Neural cell (in vitro differentiated cells): ENCODE measurements at regions not wholly inside any gene's neighbourhood (a gene's known extent, or its start where the extent isn't known, plus 50 kb on each side); places are given as distances from the start of the nearest gene placed in this dataset.

ENCODE experiments used
- H2AFZ ChIP-seq: fragments of 200-600, 300-800 bp; sonication (generic), shearing (Covaris generic); 2 replicates; pipeline ENCODE4 v1.6.0; 2014; ENCODE audit warnings: low read depth, mild to moderate bottlenecking, antibody characterized with exemption, low read length, moderate library complexity
- H3F3A ChIP-seq: fragments of 200-600 bp; shearing (Covaris generic); 2 replicates; pipeline ENCODE4 v1.6.1; 2016; ENCODE audit warnings: mild to moderate bottlenecking, moderate library complexity, mixed read lengths, antibody characterized with exemption, low read length; ENCODE audit not compliant: insufficient read depth, poor library complexity, severe bottlenecking
- H3K27ac ChIP-seq: fragments of 200-600, 300-800 bp; sonication (generic), shearing (Covaris generic); 2 replicates; pipeline ENCODE4 v1.5.1; 2014; ENCODE audit warnings: mild to moderate bottlenecking, low read length, moderate library complexity
- H3K27me3 ChIP-seq: fragments of 300-800, 200-600 bp; sonication (generic), shearing (Covaris generic); 2 replicates; pipeline ENCODE4 v1.6.0; 2014; ENCODE audit warnings: mild to moderate bottlenecking, low read depth, low read length, moderate library complexity; ENCODE audit not compliant: insufficient read depth
- H3K36me3 ChIP-seq: fragments of 300-800, 200-600 bp; sonication (generic), shearing (Covaris generic); 2 replicates; pipeline ENCODE4 v1.5.1; 2014; ENCODE audit warnings: mild to moderate bottlenecking, antibody characterized with exemption, low read length, moderate library complexity; ENCODE audit not compliant: insufficient read depth
- H3K4me2 ChIP-seq: fragments of 300-800, 200-600 bp; sonication (generic), shearing (Covaris generic); 2 replicates; pipeline ENCODE4 v1.6.0; 2014; ENCODE audit warnings: mild to moderate bottlenecking, low read length
- H3K4me3 ChIP-seq: fragments of 300-800, 200-600 bp; sonication (generic), shearing (Covaris generic); 2 replicates; pipeline ENCODE4 v1.5.1; 2014; ENCODE audit warnings: mild to moderate bottlenecking, low read length, moderate library complexity
- H3K79me2 ChIP-seq: fragments of 200-600 bp; shearing (Covaris generic); replicated peaks from 2 replicates; pipeline ENCODE4 v1.6.0; 2014; ENCODE audit warnings: mild to moderate bottlenecking, low read length, moderate library complexity; ENCODE audit not compliant: insufficient read depth
- H3K9ac ChIP-seq: fragments of 300-800, 200-600 bp; sonication (generic), shearing (Covaris generic); 2 replicates; pipeline ENCODE4 v1.6.1; 2016; ENCODE audit warnings: mild to moderate bottlenecking, low read length, mixed read lengths
- H3K9me2 ChIP-seq: fragments of 200-600 bp; shearing (Covaris generic); 2 replicates; pipeline ENCODE4 v1.6.1; 2016; ENCODE audit warnings: mild to moderate bottlenecking, low read length, mixed read lengths; ENCODE audit not compliant: insufficient read depth
- H3K9me3 ChIP-seq: fragments of 200-600, 300-800 bp; sonication (generic), shearing (Covaris generic); 2 replicates; pipeline ENCODE4 v1.6.1; 2016; ENCODE audit warnings: mild to moderate bottlenecking, mixed run types, low read length, moderate library complexity, mixed read lengths
- H4K20me1 ChIP-seq: fragments of 200-600 bp; shearing (Covaris generic); 2 replicates; pipeline ENCODE4 v1.6.1; 2016; ENCODE audit warnings: mild to moderate bottlenecking, mixed run types; ENCODE audit not compliant: insufficient read depth
- EP300 ChIP-seq: fragments of 450-650 bp; conservative IDR thresholded peaks from 2 replicates; pipeline ENCODE4 v1.6.1; 2014; ENCODE audit warnings: antibody characterized with exemption, mild to moderate bottlenecking, moderate library complexity; ENCODE audit not compliant: poor library complexity, severe bottlenecking
- EZH2 ChIP-seq: fragments of 200-600, 300-800 bp; shearing (Covaris generic), sonication (generic); IDR thresholded peaks from 2 replicates; pipeline ENCODE4 v1.6.1; 2014; ENCODE audit warnings: antibody characterized with exemption, low read length, borderline replicate concordance, mild to moderate bottlenecking; ENCODE audit not compliant: insufficient read depth, poor library complexity, severe bottlenecking
- MXI1 ChIP-seq: fragments of 450-650 bp; conservative IDR thresholded peaks from 2 replicates; pipeline ENCODE4 v1.6.1; 2014; ENCODE audit warnings: antibody characterized with exemption, mild to moderate bottlenecking; ENCODE audit not compliant: poor library complexity, severe bottlenecking
- POLR2AphosphoS5 ChIP-seq: IDR thresholded peaks from 2 replicates; pipeline ENCODE4 v1.6.1; 2012
- RAD21 ChIP-seq: fragments of 450-650 bp; conservative IDR thresholded peaks from 2 replicates; pipeline ENCODE4 v1.6.1; 2014; ENCODE audit warnings: antibody characterized with exemption, mild to moderate bottlenecking, moderate library complexity
- SMC3 ChIP-seq: fragments of 450-650 bp; conservative IDR thresholded peaks from 2 replicates; pipeline ENCODE4 v1.6.1; 2014; ENCODE audit warnings: antibody characterized with exemption, mild to moderate bottlenecking, moderate library complexity; ENCODE audit not compliant: poor library complexity
- TAF1 ChIP-seq: IDR thresholded peaks from 2 replicates; pipeline ENCODE4 v1.6.1; 2012; ENCODE audit warnings: low read depth
- TF ChIP-seq, protein P1 (sequence below): IDR thresholded peaks from 2 replicates; pipeline ENCODE4 v1.6.1; 2012; ENCODE audit warnings: borderline replicate concordance
- TF ChIP-seq, protein P2 (sequence below): fragments of 450-650 bp; IDR thresholded peaks from 2 replicates; pipeline ENCODE4 v1.5.1; 2014; ENCODE audit warnings: antibody characterized with exemption, mild to moderate bottlenecking, moderate library complexity; ENCODE audit not compliant: poor library complexity, severe bottlenecking

DNA sequence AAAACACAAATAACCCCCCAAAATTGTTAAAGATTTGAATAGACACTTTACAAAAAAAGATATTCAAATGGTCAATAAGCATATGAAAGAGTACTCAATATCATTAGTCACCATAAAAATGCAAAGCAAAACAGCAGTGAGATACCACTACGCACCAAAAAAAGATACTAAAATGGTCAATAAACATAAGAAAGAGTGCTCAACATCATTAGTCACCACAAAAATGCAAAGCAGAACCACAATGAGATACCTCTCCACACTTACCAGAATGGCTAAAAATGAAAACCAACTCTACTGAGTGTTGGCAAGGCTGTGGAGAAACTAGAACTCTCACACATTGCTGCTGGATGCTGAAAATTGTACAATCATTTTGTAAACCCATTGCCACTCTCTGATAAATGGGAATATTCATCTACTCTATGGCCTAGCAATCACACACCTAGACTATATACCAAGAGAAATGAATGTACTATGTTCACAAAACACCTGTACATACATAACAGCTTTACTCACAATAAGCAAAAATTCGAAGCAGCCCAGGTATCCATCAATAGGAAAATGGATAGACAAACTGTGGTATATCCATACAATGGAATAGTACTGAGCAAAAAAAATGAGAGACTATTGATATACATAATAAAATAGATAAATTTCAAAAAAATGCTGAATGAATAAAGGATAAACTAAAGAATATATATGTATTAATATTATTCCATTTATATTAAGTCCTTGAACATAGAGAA lies 205.0 kb upstream of the DAPK1 start:
- H3K4me3 ChIP-seq = no peak overlapping the region
- H4K20me1 ChIP-seq = no peaks in the 10 kb centered on the region
- H3K36me3 ChIP-seq = no peaks in the 10 kb centered on the region

DNA sequence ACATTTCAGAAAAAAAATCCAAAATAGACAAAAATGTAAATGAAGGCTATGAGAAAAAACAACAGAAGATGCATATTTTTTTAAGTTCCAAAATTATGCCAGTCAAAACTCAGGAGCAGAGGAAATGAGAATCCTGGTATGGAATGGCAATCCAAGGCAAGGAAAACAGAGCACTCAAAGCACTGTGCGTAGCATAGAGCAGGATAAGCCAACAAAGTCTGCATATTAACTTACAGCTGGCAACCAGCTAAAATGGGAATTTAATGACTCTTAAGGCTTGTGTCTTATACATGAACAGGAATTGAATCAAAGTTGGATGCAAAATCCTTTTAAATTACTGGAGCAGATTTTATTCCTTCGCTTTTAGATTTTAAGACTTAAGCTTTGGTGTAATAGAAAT lies 203.5 kb upstream of the DAPK1 start:
- no peaks in the 10 kb centered on the region for H3K9me2 ChIP-seq
- H3K4me3 ChIP-seq = no peak overlapping the region
- no peak overlapping the region for H2AFZ ChIP-seq
- no peak overlapping the region for H3K9ac ChIP-seq
- no peak overlapping the region for H3K4me2 ChIP-seq
- H4K20me1 ChIP-seq = no peaks in the 10 kb centered on the region
- no peak overlapping the region for H3K27ac ChIP-seq
- H3K36me3 ChIP-seq = no peaks in the 10 kb centered on the region
- H3K27me3 ChIP-seq = no peaks in the 10 kb centered on the region
- no peaks in the 10 kb centered on the region for H3F3A ChIP-seq
- peaks cover 4% of the 10 kb centered on the region for H3K9me3 ChIP-seq
- TF ChIP-seq EZH2 (no peak), RAD21 (no peak), EP300 (no peak), SMC3 (no peak), POLR2AphosphoS5 (no peak), MXI1 (no peak), TAF1 (no peak)
- TF ChIP-seq, protein P1, sequence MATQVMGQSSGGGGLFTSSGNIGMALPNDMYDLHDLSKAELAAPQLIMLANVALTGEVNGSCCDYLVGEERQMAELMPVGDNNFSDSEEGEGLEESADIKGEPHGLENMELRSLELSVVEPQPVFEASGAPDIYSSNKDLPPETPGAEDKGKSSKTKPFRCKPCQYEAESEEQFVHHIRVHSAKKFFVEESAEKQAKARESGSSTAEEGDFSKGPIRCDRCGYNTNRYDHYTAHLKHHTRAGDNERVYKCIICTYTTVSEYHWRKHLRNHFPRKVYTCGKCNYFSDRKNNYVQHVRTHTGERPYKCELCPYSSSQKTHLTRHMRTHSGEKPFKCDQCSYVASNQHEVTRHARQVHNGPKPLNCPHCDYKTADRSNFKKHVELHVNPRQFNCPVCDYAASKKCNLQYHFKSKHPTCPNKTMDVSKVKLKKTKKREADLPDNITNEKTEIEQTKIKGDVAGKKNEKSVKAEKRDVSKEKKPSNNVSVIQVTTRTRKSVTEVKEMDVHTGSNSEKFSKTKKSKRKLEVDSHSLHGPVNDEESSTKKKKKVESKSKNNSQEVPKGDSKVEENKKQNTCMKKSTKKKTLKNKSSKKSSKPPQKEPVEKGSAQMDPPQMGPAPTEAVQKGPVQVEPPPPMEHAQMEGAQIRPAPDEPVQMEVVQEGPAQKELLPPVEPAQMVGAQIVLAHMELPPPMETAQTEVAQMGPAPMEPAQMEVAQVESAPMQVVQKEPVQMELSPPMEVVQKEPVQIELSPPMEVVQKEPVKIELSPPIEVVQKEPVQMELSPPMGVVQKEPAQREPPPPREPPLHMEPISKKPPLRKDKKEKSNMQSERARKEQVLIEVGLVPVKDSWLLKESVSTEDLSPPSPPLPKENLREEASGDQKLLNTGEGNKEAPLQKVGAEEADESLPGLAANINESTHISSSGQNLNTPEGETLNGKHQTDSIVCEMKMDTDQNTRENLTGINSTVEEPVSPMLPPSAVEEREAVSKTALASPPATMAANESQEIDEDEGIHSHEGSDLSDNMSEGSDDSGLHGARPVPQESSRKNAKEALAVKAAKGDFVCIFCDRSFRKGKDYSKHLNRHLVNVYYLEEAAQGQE = no peak
- TF ChIP-seq, protein P2, sequence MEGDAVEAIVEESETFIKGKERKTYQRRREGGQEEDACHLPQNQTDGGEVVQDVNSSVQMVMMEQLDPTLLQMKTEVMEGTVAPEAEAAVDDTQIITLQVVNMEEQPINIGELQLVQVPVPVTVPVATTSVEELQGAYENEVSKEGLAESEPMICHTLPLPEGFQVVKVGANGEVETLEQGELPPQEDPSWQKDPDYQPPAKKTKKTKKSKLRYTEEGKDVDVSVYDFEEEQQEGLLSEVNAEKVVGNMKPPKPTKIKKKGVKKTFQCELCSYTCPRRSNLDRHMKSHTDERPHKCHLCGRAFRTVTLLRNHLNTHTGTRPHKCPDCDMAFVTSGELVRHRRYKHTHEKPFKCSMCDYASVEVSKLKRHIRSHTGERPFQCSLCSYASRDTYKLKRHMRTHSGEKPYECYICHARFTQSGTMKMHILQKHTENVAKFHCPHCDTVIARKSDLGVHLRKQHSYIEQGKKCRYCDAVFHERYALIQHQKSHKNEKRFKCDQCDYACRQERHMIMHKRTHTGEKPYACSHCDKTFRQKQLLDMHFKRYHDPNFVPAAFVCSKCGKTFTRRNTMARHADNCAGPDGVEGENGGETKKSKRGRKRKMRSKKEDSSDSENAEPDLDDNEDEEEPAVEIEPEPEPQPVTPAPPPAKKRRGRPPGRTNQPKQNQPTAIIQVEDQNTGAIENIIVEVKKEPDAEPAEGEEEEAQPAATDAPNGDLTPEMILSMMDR = no peak
- no peaks in the 10 kb centered on the region for H3K79me2 ChIP-seq

More for the DNA sequence above, 205.0 kb upstream of the DAPK1 start:
- no peak overlapping the region for H3K27ac ChIP-seq
- H3K79me2 ChIP-seq = no peaks in the 10 kb centered on the region
- no peaks in the 10 kb centered on the region for H3K27me3 ChIP-seq
- H3K9me3 ChIP-seq = peaks cover 4% of the 10 kb centered on the region
- no peak overlapping the region for H2AFZ ChIP-seq
- no peak overlapping the region for H3K4me2 ChIP-seq
- no peaks in the 10 kb centered on the region for H3F3A ChIP-seq
- H3K9ac ChIP-seq = no peak overlapping the region
- no peaks in the 10 kb centered on the region for H3K9me2 ChIP-seq
- no peak for TF ChIP-seq EP300
- TF ChIP-seq POLR2AphosphoS5 = no peak
- TF ChIP-seq TAF1 = no peak
- no peak for TF ChIP-seq EZH2
- no peak for TF ChIP-seq MXI1
- TF ChIP-seq, protein P1 = no peak
- TF ChIP-seq, protein P2 = no peak
- TF ChIP-seq SMC3 = no peak
- no peak for TF ChIP-seq RAD21
